Hepatocyte (in vitro differentiated cells): ENCODE measurements at regions not wholly inside any gene's neighbourhood (a gene's known extent, or its start where the extent isn't known, plus 50 kb on each side); places are given as distances from the start of the nearest gene placed in this dataset.

Experiments used
- CTCF ChIP-seq: fragments of 200-600 bp; sonication (generic); IDR thresholded peaks from 2 replicates; pipeline ENCODE4 v1.5.1; 2016; ENCODE audit warnings: antibody characterized with exemption, mild to moderate bottlenecking; ENCODE audit not compliant: poor library complexity
- EZH2 ChIP-seq: fragments of 200-600 bp; sonication (generic); IDR thresholded peaks from 2 replicates; pipeline ENCODE4 v1.6.1; 2016; ENCODE audit warnings: antibody characterized with exemption, mild to moderate bottlenecking, borderline replicate concordance
- EZH2phosphoT487 ChIP-seq: fragments of 200-600 bp; sonication (generic); IDR thresholded peaks from one replicate; pipeline ENCODE4 v1.6.1; 2018; ENCODE audit warnings: antibody characterized with exemption, mild to moderate bottlenecking, low read depth, moderate library complexity; ENCODE audit not compliant: unreplicated experiment, severe bottlenecking

GRCh38 chr18:77466890-77467289 is 217.2 kb downstream of the GALR1 start:
- no peak for TF ChIP-seq CTCF
- no peak for TF ChIP-seq EZH2
- TF ChIP-seq EZH2phosphoT487 = no peak
